H4 (cell line): ENCODE measurements at regions not wholly inside any gene's neighbourhood (a gene's known extent, or its start where the extent isn't known, plus 50 kb on each side); places are given as distances from the start of the nearest gene placed in this dataset.
"Not testable (repeated sequence)": the region's sequence is repeated elsewhere in the genome, so short reads cannot be mapped to it uniquely, and the experiment has no call there.

ENCODE experiments used
- DNase-seq: peaks from one replicate; pipeline ENCODE4 v3.0.0-alpha.2; 2015; ENCODE audit warnings: low spot score

DNA sequence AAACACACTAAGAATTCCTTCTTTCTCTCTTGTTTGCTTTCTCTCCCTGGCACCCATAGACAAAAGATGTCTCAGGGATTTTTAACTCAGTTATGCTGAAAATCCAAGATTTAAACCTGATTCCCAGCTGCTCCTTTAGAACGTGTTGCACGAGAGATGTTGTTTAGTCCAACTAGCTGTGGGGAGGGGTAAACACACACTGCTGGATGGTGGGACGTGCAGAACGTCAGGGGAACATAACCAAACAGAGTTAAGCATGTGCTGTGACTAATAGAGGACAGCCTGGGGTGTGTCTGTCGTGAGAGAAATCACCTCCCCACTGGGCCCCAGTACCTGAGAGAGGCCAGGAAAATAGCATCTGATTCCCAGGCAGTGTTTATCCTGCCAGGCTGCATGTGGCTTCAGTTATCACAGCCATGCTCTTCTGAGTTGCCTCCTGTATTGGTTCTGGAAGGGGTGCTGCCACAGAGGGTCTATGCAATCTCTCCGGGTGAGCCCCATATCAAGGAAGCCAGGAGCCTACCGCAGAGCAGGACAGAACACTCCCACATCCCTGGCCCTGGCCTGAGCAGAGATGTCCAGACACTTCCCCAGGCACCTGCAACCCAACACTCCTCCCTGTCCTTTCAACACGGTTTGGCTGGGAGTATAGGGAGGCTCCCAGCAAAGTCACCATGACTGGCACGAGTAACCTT lies 112.7 kb upstream of the EGLN3 start:
- peak; percentile 62 for DNase-seq

- DNase-seq = no peak
These were observed 112.2 kb upstream of the EGLN3 start for GRCh38 chr14:34063042-34063441.

DNA sequence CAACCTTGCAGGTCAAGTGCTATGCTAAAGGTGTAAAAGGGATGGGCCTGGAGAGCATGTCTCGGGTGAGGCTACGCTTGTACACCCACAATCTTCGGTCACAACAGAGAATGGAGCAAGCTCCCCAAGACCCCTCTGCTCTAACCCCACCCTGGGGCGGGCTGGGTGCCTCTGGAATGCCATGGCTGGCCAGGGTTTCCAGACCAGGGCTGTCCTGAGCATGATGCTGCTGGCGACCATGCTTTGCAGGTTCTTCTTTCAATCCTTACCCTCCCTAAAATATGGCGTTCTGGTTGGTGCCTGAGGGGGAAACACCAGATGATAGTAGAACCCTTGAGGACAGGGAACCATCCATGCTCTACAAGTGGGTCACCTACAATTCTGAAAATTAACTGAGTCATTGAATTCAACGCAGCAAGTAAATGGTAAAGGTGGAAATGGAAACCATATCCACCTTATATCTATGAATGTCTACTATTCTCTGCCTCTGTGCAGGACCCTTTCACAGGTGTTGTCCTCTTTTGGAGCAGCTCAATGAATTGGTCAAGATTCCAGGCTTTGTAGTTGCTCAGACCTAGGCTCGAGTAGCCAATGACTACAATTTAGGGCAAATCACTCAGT lies 111.6 kb upstream of the EGLN3 start:
- DNase-seq = no peak

DNA sequence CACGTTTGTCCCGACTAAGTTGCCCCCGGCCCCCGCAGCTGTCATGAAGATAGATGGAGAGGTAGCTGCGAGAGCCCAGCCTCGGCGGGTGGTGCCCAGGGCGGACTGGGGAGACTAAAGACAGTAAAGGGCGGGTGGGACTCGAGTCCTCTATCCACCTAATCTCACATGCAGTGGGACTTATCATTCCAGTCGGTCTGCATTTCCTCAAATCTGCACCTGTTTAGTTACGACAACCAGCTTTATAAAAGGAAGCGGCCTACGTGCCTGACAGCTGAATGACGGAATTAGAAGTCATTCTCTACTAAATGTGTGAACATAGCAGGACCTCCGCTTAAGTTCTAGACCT lies 109.8 kb upstream of the EGLN3 start:
- no peak for DNase-seq

DNA sequence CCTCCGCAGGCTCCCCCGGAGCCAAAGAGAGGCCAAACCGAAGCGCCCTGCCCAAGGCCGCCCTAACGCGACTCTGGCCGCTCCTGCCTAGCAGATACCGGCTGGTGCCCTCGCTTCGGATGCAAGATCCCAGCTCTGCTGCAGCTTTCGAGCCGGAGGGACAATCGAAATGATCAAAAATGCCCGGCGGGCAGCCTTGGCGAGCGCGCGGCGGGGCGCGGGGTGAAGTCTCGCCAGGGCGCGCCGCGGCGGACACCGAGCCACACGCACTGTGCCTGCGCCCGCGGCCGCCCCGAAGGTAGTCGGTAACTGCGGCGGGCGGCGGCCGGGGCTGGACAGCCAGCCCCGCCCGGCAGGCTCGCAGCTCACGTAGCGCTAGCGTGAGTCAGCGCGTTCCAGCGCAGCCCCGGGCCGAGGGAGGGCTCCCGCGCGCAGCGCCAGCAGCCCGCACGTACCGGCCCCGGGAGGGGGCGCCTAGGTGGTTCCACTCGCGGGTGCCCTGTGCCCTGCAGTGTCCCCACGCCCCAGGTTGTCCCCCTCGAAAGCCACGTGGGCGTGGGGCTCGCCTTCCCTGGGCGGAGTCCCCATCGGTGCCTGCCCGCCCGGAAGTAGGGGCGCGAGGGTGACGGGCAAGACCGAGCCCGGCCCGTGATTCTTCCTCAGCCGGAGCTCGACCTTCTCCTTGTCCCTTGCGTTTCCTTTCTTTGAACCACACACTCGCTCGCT lies 109.2 kb upstream of the EGLN3 start:
- DNase-seq = peak; percentile 55

DNA sequence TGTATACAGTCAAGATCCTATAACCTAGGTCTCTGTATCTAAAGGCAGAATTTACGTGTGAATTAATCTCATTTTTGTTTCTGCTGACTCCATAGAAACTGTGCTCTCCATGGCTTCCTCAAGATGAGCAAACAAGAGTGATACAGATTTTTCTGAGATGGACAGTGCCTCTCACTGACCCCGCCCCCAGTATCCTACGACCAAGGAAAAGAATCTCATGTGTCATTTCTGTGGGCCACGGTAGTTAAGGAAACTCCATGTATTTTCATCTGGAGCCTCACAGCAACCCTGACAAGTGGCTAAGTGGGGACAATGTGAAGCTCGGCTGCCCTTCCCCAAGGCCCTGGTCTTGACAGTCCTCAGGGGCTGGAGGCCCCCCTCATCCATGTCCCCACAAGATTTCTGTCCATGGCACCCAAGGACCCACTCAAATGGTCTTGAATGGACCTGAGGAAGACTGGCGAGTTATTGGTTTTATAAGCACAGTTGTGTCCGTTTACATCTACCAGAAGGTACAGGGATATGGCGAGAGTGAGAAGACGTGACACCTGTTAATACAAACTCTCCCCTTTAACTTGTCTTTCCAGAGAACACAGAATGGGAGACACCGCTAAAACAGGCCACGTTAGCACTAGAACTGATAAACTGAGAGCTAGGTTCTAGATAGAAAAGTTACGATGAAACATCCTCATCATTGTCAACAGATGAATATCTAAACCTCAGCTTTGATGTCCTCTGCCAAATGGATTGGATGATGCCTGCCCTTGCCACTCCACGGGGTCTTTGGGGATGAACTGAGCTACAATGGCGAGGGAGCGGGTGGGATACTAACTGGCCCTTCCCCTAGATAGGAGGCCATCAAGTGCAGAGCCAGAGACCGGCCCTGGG lies 108.4 kb upstream of the EGLN3 start:
- no peak for DNase-seq

GRCh38 chr14:34058510-34058909 lies 107.6 kb upstream of the EGLN3 start:
- DNase-seq = no peak

GRCh38 chr14:34056046-34056445 lies 105.2 kb upstream of the EGLN3 start:
- DNase-seq = no peak

GRCh38 chr14:34055157-34055950 lies 104.5 kb upstream of the EGLN3 start:
- DNase-seq = no peak

GRCh38 chr14:34053666-34054065 lies 102.8 kb upstream of the EGLN3 start:
- no peak for DNase-seq

- DNase-seq = peak; percentile 49
These were observed 101.8 kb upstream of the EGLN3 start for GRCh38 chr14:34052658-34053014.

DNA sequence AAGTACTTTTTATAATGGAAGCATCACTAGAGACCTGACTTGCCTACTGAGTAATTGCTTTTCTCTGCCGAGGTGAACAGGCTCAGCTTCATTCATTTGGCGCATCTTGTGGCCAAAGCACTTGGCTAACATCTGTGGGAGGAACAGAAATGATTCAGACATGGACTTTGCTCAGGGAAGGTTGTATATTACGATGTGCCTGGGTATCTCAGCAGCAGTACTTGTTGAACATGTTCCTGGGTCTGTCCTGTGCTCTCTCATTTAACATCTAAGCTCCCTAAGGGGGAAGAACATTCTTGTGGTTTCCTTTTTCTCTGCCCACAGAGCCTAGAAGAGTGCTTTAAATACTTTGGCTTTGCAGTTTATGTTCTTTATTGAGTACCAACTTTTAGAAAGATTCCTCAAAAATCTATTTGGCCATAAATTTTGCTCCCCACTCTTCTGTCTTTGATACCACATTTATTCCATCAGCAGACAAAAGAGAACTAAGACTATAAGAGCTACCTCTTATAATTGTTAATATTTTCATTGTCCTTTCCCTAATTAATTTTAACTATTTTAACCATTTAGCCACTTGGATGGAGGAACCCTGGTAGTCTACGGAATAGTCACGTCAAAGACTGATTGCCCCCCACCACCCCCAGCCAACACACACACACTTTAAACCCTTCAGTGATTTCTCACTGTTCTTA lies 101.2 kb upstream of the EGLN3 start:
- peak; percentile 35 for DNase-seq

GRCh38 chr14:34050606-34051005 lies 99.7 kb upstream of the EGLN3 start:
- no peak for DNase-seq

- DNase-seq = no peak
These were observed 98.9 kb upstream of the EGLN3 start for GRCh38 chr14:34049790-34050189.

- DNase-seq = not testable (repeated sequence)
These were observed 98.3 kb upstream of the EGLN3 start for GRCh38 chr14:34049187-34049586.

GRCh38 chr14:34046799-34047520 lies 96.1 kb upstream of the EGLN3 start:
- no peak for DNase-seq

DNA sequence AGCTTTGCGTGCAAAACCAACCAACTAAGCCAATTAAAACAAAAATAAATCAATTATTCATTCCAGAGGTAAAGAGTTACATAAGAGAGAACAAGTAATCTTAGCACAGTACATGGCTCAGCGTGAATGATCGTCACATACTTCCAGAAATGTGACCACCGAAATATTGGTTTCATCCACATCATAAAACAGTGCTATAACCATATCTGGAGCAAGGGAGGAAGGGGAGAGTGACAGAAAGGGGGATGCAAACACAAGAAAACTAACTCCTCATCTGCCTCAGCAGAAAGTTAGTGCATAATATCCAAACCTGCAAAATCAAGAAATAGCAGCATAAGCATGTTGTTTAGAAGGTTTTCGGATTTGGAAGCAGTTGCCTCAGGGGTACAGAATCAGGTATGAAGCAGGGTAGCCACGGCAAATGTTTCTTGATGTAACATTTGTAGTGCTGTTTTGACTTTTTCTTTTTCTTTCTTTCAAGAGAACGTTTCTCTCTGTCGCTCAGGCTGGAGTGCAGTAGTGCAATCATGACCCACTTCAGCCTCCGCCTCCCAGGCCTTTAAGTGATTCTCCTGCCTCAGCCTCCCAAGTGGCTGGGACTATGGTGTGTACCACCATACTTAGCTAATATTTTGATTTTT lies 93.9 kb upstream of the EGLN3 start:
- no peak for DNase-seq

DNA sequence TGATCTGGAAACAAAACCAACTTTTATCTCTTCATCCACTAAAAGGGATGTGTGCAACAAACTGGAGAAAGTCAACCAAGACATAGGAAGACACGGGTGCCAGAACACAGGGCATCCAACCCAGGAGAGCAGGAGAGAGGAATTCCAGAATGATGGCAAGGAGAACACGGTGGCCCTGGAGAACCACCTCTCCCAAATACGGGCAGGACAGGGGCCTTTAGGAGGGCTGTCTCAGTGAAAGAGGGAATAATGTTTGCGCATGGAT lies 93.4 kb upstream of the EGLN3 start:
- no peak for DNase-seq

GRCh38 chr14:34043627-34044372 lies 92.9 kb upstream of the EGLN3 start:
- DNase-seq = peak; percentile 57
